Suprapubic skin (tissue), 4 donors: ENCODE measurements at regions not wholly inside any gene's neighbourhood (a gene's known extent, or its start where the extent isn't known, plus 50 kb on each side); places are given as distances from the start of the nearest gene placed in this dataset.

ENCODE experiments used
- EP300 ChIP-seq: sonication (generic); formaldehyde crosslinking; IDR thresholded peaks from one replicate; pipeline ENCODE4 v1.6.1; 2017; ENCODE audit warnings: antibody characterized with exemption
- POLR2A ChIP-seq, 2 donors: fragments of 450-650 bp; IDR thresholded peaks; one replicate each; pipeline ENCODE4 v1.6.1; 2017; ENCODE audit warnings: antibody characterized with exemption in 2 of 2, mild to moderate bottlenecking in 2 of 2, moderate library complexity in 2 of 2
- POLR2AphosphoS5 ChIP-seq, 3 donors: sonication (generic); formaldehyde crosslinking; IDR thresholded peaks; one replicate each; pipeline ENCODE4 v1.6.1; 2017; ENCODE audit warnings: antibody characterized with exemption in 3 of 3
- TF ChIP-seq, protein P1 (sequence below), 2 donors: fragments of 200-600 bp in 1 of 2; fragments of 450-650 bp in 1 of 2; sonication (generic) in 1 of 2; IDR thresholded peaks; one replicate each; pipeline ENCODE4 v1.5.1; 2016 to 2019; ENCODE audit warnings: antibody characterized with exemption in 2 of 2, mild to moderate bottlenecking in 1 of 2, moderate library complexity in 1 of 2

DNA sequence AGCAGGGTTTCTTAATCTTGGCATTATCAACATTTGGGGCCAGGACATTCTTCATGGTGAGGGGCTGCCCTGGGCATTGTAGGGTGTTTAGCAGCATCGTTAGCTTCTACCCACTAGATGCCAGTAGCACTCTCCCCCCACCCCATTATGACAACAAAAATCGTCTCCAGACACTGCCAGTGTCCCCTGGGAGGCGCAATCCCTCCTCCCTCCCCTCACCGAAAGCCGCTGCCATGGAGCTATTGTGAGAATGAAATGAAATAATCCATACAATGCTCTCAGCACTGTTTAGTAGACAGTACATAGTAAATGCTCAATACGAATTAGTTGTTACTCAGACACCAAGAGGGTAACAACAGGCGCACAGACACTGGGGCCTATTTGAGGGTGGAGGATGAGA, 502.9 kb downstream of the NPIPA7 start:
- TF ChIP-seq, protein P1, sequence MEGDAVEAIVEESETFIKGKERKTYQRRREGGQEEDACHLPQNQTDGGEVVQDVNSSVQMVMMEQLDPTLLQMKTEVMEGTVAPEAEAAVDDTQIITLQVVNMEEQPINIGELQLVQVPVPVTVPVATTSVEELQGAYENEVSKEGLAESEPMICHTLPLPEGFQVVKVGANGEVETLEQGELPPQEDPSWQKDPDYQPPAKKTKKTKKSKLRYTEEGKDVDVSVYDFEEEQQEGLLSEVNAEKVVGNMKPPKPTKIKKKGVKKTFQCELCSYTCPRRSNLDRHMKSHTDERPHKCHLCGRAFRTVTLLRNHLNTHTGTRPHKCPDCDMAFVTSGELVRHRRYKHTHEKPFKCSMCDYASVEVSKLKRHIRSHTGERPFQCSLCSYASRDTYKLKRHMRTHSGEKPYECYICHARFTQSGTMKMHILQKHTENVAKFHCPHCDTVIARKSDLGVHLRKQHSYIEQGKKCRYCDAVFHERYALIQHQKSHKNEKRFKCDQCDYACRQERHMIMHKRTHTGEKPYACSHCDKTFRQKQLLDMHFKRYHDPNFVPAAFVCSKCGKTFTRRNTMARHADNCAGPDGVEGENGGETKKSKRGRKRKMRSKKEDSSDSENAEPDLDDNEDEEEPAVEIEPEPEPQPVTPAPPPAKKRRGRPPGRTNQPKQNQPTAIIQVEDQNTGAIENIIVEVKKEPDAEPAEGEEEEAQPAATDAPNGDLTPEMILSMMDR (IDR thresholded peaks at IDR 0.05), result no peak
- TF ChIP-seq EP300 (no peak), POLR2AphosphoS5 (IDR thresholded peaks at IDR 0.05) (no peak), POLR2A (IDR thresholded peaks at IDR 0.05) (no peak)
